GM23248 (cell line): ENCODE measurements at regions not wholly inside any gene's neighbourhood (a gene's known extent, or its start where the extent isn't known, plus 50 kb on each side); places are given as distances from the start of the nearest gene placed in this dataset.
"Not testable (repeated sequence)": the region's sequence is repeated elsewhere in the genome, so short reads cannot be mapped to it uniquely, and the experiment has no call there.

ENCODE experiments used
- DNase-seq: peaks from one replicate; pipeline ENCODE4 v3.0.0-alpha.2; 2015
- H2AFZ ChIP-seq: fragments of 200-600 bp; sonication (generic); 2 replicates; pipeline ENCODE4 v1.6.1; 2016; ENCODE audit warnings: antibody characterized with exemption
- H3F3A ChIP-seq: fragments of 200-600 bp; sonication (generic); 2 replicates; pipeline ENCODE4 v1.6.1; 2016; ENCODE audit warnings: mild to moderate bottlenecking, antibody characterized with exemption, mixed run types; ENCODE audit not compliant: insufficient read depth
- H3K27ac ChIP-seq: fragments of 200-600 bp; sonication (generic); 2 replicates; pipeline ENCODE4 v1.5.1; 2016; ENCODE audit warnings: mild to moderate bottlenecking
- H3K27me3 ChIP-seq: fragments of 200-600 bp; sonication (generic); replicated peaks from 2 replicates; pipeline ENCODE4 v1.6.1; 2016; ENCODE audit warnings: mild to moderate bottlenecking; ENCODE audit not compliant: insufficient read depth
- H3K36me3 ChIP-seq: fragments of 200-600 bp; sonication (generic); 2 replicates; pipeline ENCODE4 v1.6.1; 2016; ENCODE audit warnings: low read depth, mild to moderate bottlenecking
- H3K4me1 ChIP-seq: fragments of 200-600 bp; sonication (generic); 2 replicates; pipeline ENCODE4 v1.6.1; 2016; ENCODE audit warnings: mild to moderate bottlenecking; ENCODE audit not compliant: insufficient read depth
- H3K4me2 ChIP-seq: fragments of 200-600 bp; sonication (generic); one replicate; pipeline ENCODE4 v1.6.1; 2016; ENCODE audit warnings: mild to moderate bottlenecking; ENCODE audit not compliant: unreplicated experiment
- H3K4me3 ChIP-seq: fragments of 200-600 bp; sonication (generic); 2 replicates; pipeline ENCODE4 v1.5.1; 2016; ENCODE audit warnings: mild to moderate bottlenecking
- H3K79me2 ChIP-seq: fragments of 200-600 bp; sonication (generic); 2 replicates; pipeline ENCODE4 v1.6.1; 2016; ENCODE audit warnings: mild to moderate bottlenecking; ENCODE audit not compliant: insufficient read depth
- H3K9ac ChIP-seq: fragments of 200-600 bp; sonication (generic); 2 replicates; pipeline ENCODE4 v1.6.1; 2016; ENCODE audit warnings: mild to moderate bottlenecking
- H3K9me2 ChIP-seq: fragments of 200-600 bp; sonication (generic); 2 replicates; pipeline ENCODE4 v1.6.1; 2016; ENCODE audit warnings: mixed run types, mild to moderate bottlenecking, moderate library complexity; ENCODE audit not compliant: insufficient read depth
- H3K9me3 ChIP-seq: fragments of 200-600 bp; sonication (generic); one replicate; pipeline ENCODE4 v1.6.1; 2017; ENCODE audit warnings: low read depth
- H4K20me1 ChIP-seq: fragments of 200-600 bp; sonication (generic); 2 replicates; pipeline ENCODE4 v1.6.0; 2016; ENCODE audit not compliant: insufficient read depth
- EZH2 ChIP-seq: fragments of 200-600 bp; sonication (generic); IDR thresholded peaks from 2 replicates; pipeline ENCODE4 v1.6.1; 2018; ENCODE audit warnings: antibody characterized with exemption, mild to moderate bottlenecking; ENCODE audit not compliant: insufficient read depth, poor library complexity, severe bottlenecking
- EZH2phosphoT487 ChIP-seq: fragments of 200-600 bp; sonication (generic); IDR thresholded peaks from 2 replicates; pipeline ENCODE4 v1.6.1; 2018; ENCODE audit warnings: antibody characterized with exemption, moderate library complexity, mild to moderate bottlenecking, low read depth; ENCODE audit not compliant: insufficient read depth
- whole genome bisulfite sequencing, 2 experiments: methylation state at CpG; one replicate each; pipeline ENCODE4 v1.1.6; 2015 to 2017; ENCODE audit warnings: low lambda C conversion rate in 2 of 2, low coverage in 1 of 2; ENCODE audit errors: missing lambda C conversion rate in 2 of 2; 5-methylcytosine and 5-hydroxymethylcytosine counted together
- in situ Hi-C: fragments of 300-500 bp; cut with MboI; formaldehyde crosslinking; loops from 2 replicates; pipeline ENCODE4 v1.15.0; 2020

- H3K36me3 ChIP-seq, result no peaks in the 10 kb centered on the region
- H2AFZ ChIP-seq, result no peak overlapping the region
- H3K27me3 ChIP-seq, result peaks cover 20% of the 10 kb centered on the region
- WGBS, 2 experiments, result 44 to 54% methylated on average over 6 of the region's 6 CpGs
- DNase-seq, result peak; percentile 47
- H4K20me1 ChIP-seq, result no peaks in the 10 kb centered on the region
- no peak overlapping the region for H3K4me3 ChIP-seq
- no peaks in the 10 kb centered on the region for H3K9me3 ChIP-seq
- no peak for TF ChIP-seq EZH2
- no peak for TF ChIP-seq EZH2phosphoT487
- H3K27ac ChIP-seq, result no peak overlapping the region
- no peak overlapping the region for H3K4me2 ChIP-seq
- H3K9me2 ChIP-seq, result no peaks in the 10 kb centered on the region
- no peak overlapping the region for H3K9ac ChIP-seq
- no peaks in the 10 kb centered on the region for H3K79me2 ChIP-seq
- in situ Hi-C loops, result no loop called here
- peaks cover 8% of the 10 kb centered on the region; the same call in 1 of the 2 replicates for H3F3A ChIP-seq
- peaks cover 21% of the 10 kb centered on the region for H3K4me1 ChIP-seq
These were observed 140.7 kb upstream of the CALCR start for GRCh38 chr7:93715234-93715633.

GRCh38 chr7:93711926-93712325 lies 137.4 kb upstream of the CALCR start:
- H3K27me3 ChIP-seq, result peaks cover 20% of the 10 kb centered on the region
- H3K36me3 ChIP-seq, result no peaks in the 10 kb centered on the region
- no peak overlapping the region for H3K9ac ChIP-seq
- H3F3A ChIP-seq, result 0 out of 2 replicates have a peak, but pooled peaks cover 1% of the 10 kb centered on the region
- 69 to 71% methylated on average over 5 of the region's 5 CpGs for WGBS, 2 experiments
- H4K20me1 ChIP-seq, result no peaks in the 10 kb centered on the region
- H3K4me2 ChIP-seq, result no peak overlapping the region
- no peak overlapping the region for H2AFZ ChIP-seq
- in situ Hi-C loops, result no loop called here
- no peak overlapping the region for H3K4me3 ChIP-seq
- H3K4me1 ChIP-seq, result peaks cover 2% of the 10 kb centered on the region
- H3K9me2 ChIP-seq, result no peaks in the 10 kb centered on the region
- TF ChIP-seq EZH2phosphoT487, result no peak
- TF ChIP-seq EZH2, result no peak
- H3K27ac ChIP-seq, result no peak overlapping the region
- H3K79me2 ChIP-seq, result no peaks in the 10 kb centered on the region
- H3K9me3 ChIP-seq, result no peaks in the 10 kb centered on the region
- no peak for DNase-seq

GRCh38 chr7:93708255-93708654 lies 133.7 kb upstream of the CALCR start:
- H3K27ac ChIP-seq, in situ Hi-C loops, H3K9ac ChIP-seq, H3K4me2 ChIP-seq, H3K9me2 ChIP-seq, H3F3A ChIP-seq, H4K20me1 ChIP-seq, H3K4me3 ChIP-seq, H3K36me3 ChIP-seq, DNase-seq, H3K4me1 ChIP-seq, H3K79me2 ChIP-seq, H2AFZ ChIP-seq, H3K9me3 ChIP-seq: not testable (repeated sequence)
- 76 to 83% methylated on average over 5 of the region's 5 CpGs for WGBS, 2 experiments
- peaks cover 19% of the 10 kb centered on the region for H3K27me3 ChIP-seq

- no peak overlapping the region for H3K27ac ChIP-seq
- H3K4me3 ChIP-seq, result no peak overlapping the region
- no peaks in the 10 kb centered on the region for H3K79me2 ChIP-seq
- DNase-seq, result no peak
- peaks cover 18% of the 10 kb centered on the region for H3K27me3 ChIP-seq
- H3F3A ChIP-seq, result no peaks in the 10 kb centered on the region
- H4K20me1 ChIP-seq, result no peaks in the 10 kb centered on the region
- in situ Hi-C loops, result no loop called here
- H2AFZ ChIP-seq, result no peak overlapping the region
- no peak for TF ChIP-seq EZH2phosphoT487
- TF ChIP-seq EZH2, result no peak
- no peaks in the 10 kb centered on the region for H3K9me3 ChIP-seq
- H3K4me1 ChIP-seq, result no peaks in the 10 kb centered on the region
- no peaks in the 10 kb centered on the region for H3K36me3 ChIP-seq
- H3K9ac ChIP-seq, result no peak overlapping the region
- no peaks in the 10 kb centered on the region for H3K9me2 ChIP-seq
- H3K4me2 ChIP-seq, result no peak overlapping the region
These were observed 132.7 kb upstream of the CALCR start for GRCh38 chr7:93707249-93707648.

DNA sequence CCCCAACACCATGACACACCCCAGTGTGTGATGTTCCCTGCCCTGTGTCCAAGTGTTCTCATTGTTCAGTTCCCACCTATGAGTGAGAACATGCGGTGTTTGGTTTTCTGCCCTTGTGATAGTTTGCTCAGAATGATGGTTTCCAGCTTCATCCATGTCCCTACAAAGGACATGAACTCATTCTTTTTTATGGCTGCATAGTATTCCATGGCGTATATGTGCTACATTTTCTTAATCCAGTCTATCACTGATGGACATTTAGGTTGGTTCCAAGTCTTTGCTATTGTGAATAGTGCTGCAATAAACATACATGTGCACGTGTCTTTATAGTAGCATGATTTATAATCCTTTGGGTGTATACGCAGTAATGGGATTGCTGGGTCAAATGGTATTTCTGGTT lies 131.6 kb upstream of the CALCR start:
- WGBS, 2 experiments, result 54 to 68% methylated on average over 4 of the region's 4 CpGs
- H3K36me3 ChIP-seq, H3K9ac ChIP-seq, H3K4me3 ChIP-seq, H3K9me2 ChIP-seq, DNase-seq, H3K4me1 ChIP-seq, H3F3A ChIP-seq, H3K9me3 ChIP-seq, in situ Hi-C loops, H3K27ac ChIP-seq, H3K4me2 ChIP-seq, H2AFZ ChIP-seq, H3K27me3 ChIP-seq, H3K79me2 ChIP-seq, H4K20me1 ChIP-seq: not testable (repeated sequence)
